ENCODE measurements at regions not wholly inside any gene's neighbourhood (a gene's known extent, or its start where the extent isn't known, plus 50 kb on each side); places are given as distances from the start of the nearest gene placed in this dataset.

- no peak overlapping the region for H3K4me3 ChIP-seq (ENCODE audit: low read depth, low read length)
- H3K27ac ChIP-seq: no peak overlapping the region
- no peaks in the 10 kb centered on the region for H3K27me3 ChIP-seq (ENCODE audit: insufficient read depth, low read depth, severe bottlenecking)
- no peaks in the 10 kb centered on the region for H3K36me3 ChIP-seq
- DNase-seq: no peak
- no peak for TF ChIP-seq CTCF (IDR thresholded peaks at IDR 0.05; ENCODE audit: low read depth, low read length)
- no peaks in the 10 kb centered on the region for H3K9me3 ChIP-seq (ENCODE audit: severe bottlenecking)
Measured at GRCh38 chr11:28962502-28962901, 854.3 kb downstream of the METTL15 start.

GRCh38 chr11:28961726-28962125, 853.5 kb downstream of the METTL15 start:
- H3K27ac ChIP-seq: no peak overlapping the region
- H3K36me3 ChIP-seq: no peaks in the 10 kb centered on the region
- DNase-seq: no peak
- H3K4me3 ChIP-seq (ENCODE audit: low read depth, low read length): no peak overlapping the region
- H3K9me3 ChIP-seq (ENCODE audit: severe bottlenecking): no peaks in the 10 kb centered on the region
- no peaks in the 10 kb centered on the region for H3K27me3 ChIP-seq (ENCODE audit: insufficient read depth, low read depth, severe bottlenecking)
- no peak for TF ChIP-seq CTCF (IDR thresholded peaks at IDR 0.05; ENCODE audit: low read depth, low read length)

- DNase-seq: no peak
- H3K36me3 ChIP-seq: no peaks in the 10 kb centered on the region
- no peaks in the 10 kb centered on the region for H3K27me3 ChIP-seq (ENCODE audit: insufficient read depth, low read depth, severe bottlenecking)
- H3K4me3 ChIP-seq (ENCODE audit: low read depth, low read length): no peak overlapping the region
- H3K27ac ChIP-seq: no peak overlapping the region
- no peak for TF ChIP-seq CTCF (IDR thresholded peaks at IDR 0.05; ENCODE audit: low read depth, low read length)
- no peaks in the 10 kb centered on the region for H3K9me3 ChIP-seq (ENCODE audit: severe bottlenecking)
Measured at GRCh38 chr11:28956446-28956845, 848.3 kb downstream of the METTL15 start.

- DNase-seq: no peak
- no peak for TF ChIP-seq CTCF (IDR thresholded peaks at IDR 0.05; ENCODE audit: low read depth, low read length)
- Histone ChIP-seq H3K36me3 (no peaks in the 10 kb centered on the region), H3K4me3 (ENCODE audit: low read depth, low read length) (no peak overlapping the region), H3K27me3 (ENCODE audit: insufficient read depth, low read depth, severe bottlenecking) (no peaks in the 10 kb centered on the region), H3K9me3 (ENCODE audit: severe bottlenecking) (no peaks in the 10 kb centered on the region), H3K27ac (no peak overlapping the region)
Measured at GRCh38 chr11:28951191-28951590, 843.0 kb downstream of the METTL15 start.

- Histone ChIP-seq H3K9me3 (ENCODE audit: severe bottlenecking) (no peaks in the 10 kb centered on the region), H3K27me3 (ENCODE audit: insufficient read depth, low read depth, severe bottlenecking) (no peaks in the 10 kb centered on the region), H3K4me3 (ENCODE audit: low read depth, low read length) (no peak overlapping the region), H3K36me3 (no peaks in the 10 kb centered on the region), H3K27ac (no peak overlapping the region)
- DNase-seq: no peak
- TF ChIP-seq CTCF (IDR thresholded peaks at IDR 0.05; ENCODE audit: low read depth, low read length): no peak
Measured at GRCh38 chr11:28939381-28939780, 831.2 kb downstream of the METTL15 start.

- no peak for TF ChIP-seq CTCF (IDR thresholded peaks at IDR 0.05; ENCODE audit: low read depth, low read length)
- H3K36me3 ChIP-seq: no peaks in the 10 kb centered on the region
- no peak overlapping the region for H3K4me3 ChIP-seq (ENCODE audit: low read depth, low read length)
- H3K9me3 ChIP-seq (ENCODE audit: severe bottlenecking): no peaks in the 10 kb centered on the region
- H3K27ac ChIP-seq: no peak overlapping the region
- no peaks in the 10 kb centered on the region for H3K27me3 ChIP-seq (ENCODE audit: insufficient read depth, low read depth, severe bottlenecking)
- DNase-seq: no peak
Measured at GRCh38 chr11:28938091-28938490, 829.9 kb downstream of the METTL15 start.
